Liver (tissue), 3 donors: ENCODE measurements at regions not wholly inside any gene's neighbourhood (a gene's known extent, or its start where the extent isn't known, plus 50 kb on each side); places are given as distances from the start of the nearest gene placed in this dataset.

Experiments used
- CTCF ChIP-seq: fragments of 150-350 bp; IDR thresholded peaks from 2 replicates; pipeline ENCODE4 v1.5.1; 2017; ENCODE audit warnings: improper control_type of control experiment, low read depth, low read length; ENCODE audit not compliant: missing input control
- EGR1 ChIP-seq, 2 donors: IDR thresholded peaks; 2 replicates each; pipeline ENCODE4 v1.6.1; 2016 to 2018; ENCODE audit warnings: antibody characterized with exemption in 2 of 2, low read depth in 2 of 2
- GABPA ChIP-seq, 2 donors: IDR thresholded peaks in 1 of 2; conservative IDR thresholded peaks in 1 of 2; 2 replicates each; pipeline ENCODE4 v1.6.1; 2016; ENCODE audit warnings: antibody characterized with exemption in 2 of 2, mild to moderate bottlenecking in 1 of 2, moderate library complexity in 1 of 2
- JUND ChIP-seq, 2 donors: IDR thresholded peaks; 2 replicates each; pipeline ENCODE4 v1.6.1; 2016; ENCODE audit warnings: antibody characterized with exemption in 2 of 2
- SP1 ChIP-seq: IDR thresholded peaks from 2 replicates; pipeline ENCODE4 v1.6.1; 2018; ENCODE audit warnings: antibody characterized with exemption, mild to moderate bottlenecking
- TAF1 ChIP-seq: conservative IDR thresholded peaks from 2 replicates; pipeline ENCODE4 v1.6.1; 2016; ENCODE audit warnings: antibody characterized with exemption, mild to moderate bottlenecking
- YY1 ChIP-seq: IDR thresholded peaks from 2 replicates; pipeline ENCODE4 v1.6.1; 2016; ENCODE audit warnings: antibody characterized with exemption, mild to moderate bottlenecking
- TF ChIP-seq, protein P1 (sequence below): IDR thresholded peaks from 2 replicates; pipeline ENCODE4 v1.6.1; 2016; ENCODE audit warnings: antibody characterized with exemption, mild to moderate bottlenecking
- donor health status: healthy.
- donor health status: healthy.

GRCh38 chr21:27251752-27252151 lies 284.9 kb upstream of the ADAMTS5 start:
- TF ChIP-seq CTCF (no peak), YY1 (no peak), JUND (IDR thresholded peaks at IDR 0.05) (no peak), TAF1 (no peak), EGR1 (IDR thresholded peaks at IDR 0.05; ENCODE audit: low read depth in 2 of 2) (no peak), SP1 (no peak), GABPA (IDR thresholded peaks at IDR 0.05 in 1 of 2, conservative IDR thresholded peaks at IDR 0.05 in 1 of 2) (no peak)
- TF ChIP-seq, protein P1, sequence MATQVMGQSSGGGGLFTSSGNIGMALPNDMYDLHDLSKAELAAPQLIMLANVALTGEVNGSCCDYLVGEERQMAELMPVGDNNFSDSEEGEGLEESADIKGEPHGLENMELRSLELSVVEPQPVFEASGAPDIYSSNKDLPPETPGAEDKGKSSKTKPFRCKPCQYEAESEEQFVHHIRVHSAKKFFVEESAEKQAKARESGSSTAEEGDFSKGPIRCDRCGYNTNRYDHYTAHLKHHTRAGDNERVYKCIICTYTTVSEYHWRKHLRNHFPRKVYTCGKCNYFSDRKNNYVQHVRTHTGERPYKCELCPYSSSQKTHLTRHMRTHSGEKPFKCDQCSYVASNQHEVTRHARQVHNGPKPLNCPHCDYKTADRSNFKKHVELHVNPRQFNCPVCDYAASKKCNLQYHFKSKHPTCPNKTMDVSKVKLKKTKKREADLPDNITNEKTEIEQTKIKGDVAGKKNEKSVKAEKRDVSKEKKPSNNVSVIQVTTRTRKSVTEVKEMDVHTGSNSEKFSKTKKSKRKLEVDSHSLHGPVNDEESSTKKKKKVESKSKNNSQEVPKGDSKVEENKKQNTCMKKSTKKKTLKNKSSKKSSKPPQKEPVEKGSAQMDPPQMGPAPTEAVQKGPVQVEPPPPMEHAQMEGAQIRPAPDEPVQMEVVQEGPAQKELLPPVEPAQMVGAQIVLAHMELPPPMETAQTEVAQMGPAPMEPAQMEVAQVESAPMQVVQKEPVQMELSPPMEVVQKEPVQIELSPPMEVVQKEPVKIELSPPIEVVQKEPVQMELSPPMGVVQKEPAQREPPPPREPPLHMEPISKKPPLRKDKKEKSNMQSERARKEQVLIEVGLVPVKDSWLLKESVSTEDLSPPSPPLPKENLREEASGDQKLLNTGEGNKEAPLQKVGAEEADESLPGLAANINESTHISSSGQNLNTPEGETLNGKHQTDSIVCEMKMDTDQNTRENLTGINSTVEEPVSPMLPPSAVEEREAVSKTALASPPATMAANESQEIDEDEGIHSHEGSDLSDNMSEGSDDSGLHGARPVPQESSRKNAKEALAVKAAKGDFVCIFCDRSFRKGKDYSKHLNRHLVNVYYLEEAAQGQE, result no peak
